Osteoblast (primary cell): ENCODE measurements at regions not wholly inside any gene's neighbourhood (a gene's known extent, or its start where the extent isn't known, plus 50 kb on each side); places are given as distances from the start of the nearest gene placed in this dataset. TPM values are rescaled to one million over a fixed set of nuclear protein-coding genes. Genes with fewer than 3 reads are reported as not detected.

Experiments
- small RNA-seq: library from RNA; depleted of rRNA; stranded (forward); fragments of <200 nt; gene quantifications from one replicate; pipeline ENCODE3, GENCODE V24; 2012

Small RNAs in the stretch of these regions (small RNA-seq; reads per million reads assigned to genes)
- not detected for gene RN7SL428P
